Gastroesophageal sphincter (tissue), 2 donors: ENCODE measurements at regions not wholly inside any gene's neighbourhood (a gene's known extent, or its start where the extent isn't known, plus 50 kb on each side); places are given as distances from the start of the nearest gene placed in this dataset.

Source experiments
- POLR2A ChIP-seq, 2 donors: fragments of 450-650 bp; IDR thresholded peaks; one replicate each; pipeline ENCODE4 v1.6.1; 2017; ENCODE audit warnings: antibody characterized with exemption in 2 of 2, mild to moderate bottlenecking in 2 of 2, moderate library complexity in 1 of 2
- POLR2AphosphoS5 ChIP-seq: sonication (generic); formaldehyde crosslinking; IDR thresholded peaks from one replicate; pipeline ENCODE4 v1.6.1; 2017; ENCODE audit warnings: antibody characterized with exemption

- TF ChIP-seq POLR2AphosphoS5 (no peak), POLR2A (IDR thresholded peaks at IDR 0.05) (no peak)
These were observed 74.2 kb upstream of the NLK start for GRCh38 chr17:27968206-27968732.
